Kidney (tissue), 13 donors: ENCODE measurements at regions not wholly inside any gene's neighbourhood (a gene's known extent, or its start where the extent isn't known, plus 50 kb on each side); places are given as distances from the start of the nearest gene placed in this dataset.
A peak's percentile ranks its signal among the peaks of the same experiment; 100 is the strongest.

Experiments used
- DNase-seq, 5 donors: peaks; one replicate each; pipeline ENCODE4 v3.0.0-alpha.2; 2013 to 2020
- FAIRE-seq: peaks from 2 replicates; lab custom pipeline; 2012; peaks lifted over from hg19 to GRCh38; lab: Jason Lieb, UNC
- H3K27ac ChIP-seq, 2 donors: one replicate each; pipeline ENCODE4 v1.7.0; 2013; ENCODE audit warnings: low read depth in 2 of 2, low read length in 2 of 2, inconsistent platforms in 1 of 2
- H3K27me3 ChIP-seq: one replicate; pipeline ENCODE4 v1.7.1; 2013; ENCODE audit warnings: low read length, inconsistent platforms; ENCODE audit not compliant: control insufficient read depth, insufficient read depth
- H3K36me3 ChIP-seq, 3 donors: one replicate each; pipeline versions ENCODE4 v1.7.0 to v1.7.1; 2013; ENCODE audit warnings: low read length in 3 of 3, control low read depth in 1 of 3, inconsistent platforms in 1 of 3; ENCODE audit not compliant: insufficient read depth in 3 of 3, control insufficient read depth in 2 of 3
- H3K4me1 ChIP-seq, 3 donors: one replicate each; pipeline versions ENCODE4 v1.7.0 to v1.7.1; 2013; ENCODE audit warnings: low read length in 3 of 3, inconsistent platforms in 1 of 3, low read depth in 1 of 3; ENCODE audit not compliant: control insufficient read depth in 2 of 3, insufficient read depth in 2 of 3
- H3K4me3 ChIP-seq, 3 donors: one replicate each; pipeline versions ENCODE4 v1.7.0 to v1.8.1; 2013; ENCODE audit warnings: low read length in 3 of 3, control low read depth in 1 of 3, inconsistent platforms in 1 of 3
- H3K9ac ChIP-seq, 3 donors: one replicate each; pipeline versions ENCODE4 v1.7.0 to v1.7.1; 2013; ENCODE audit warnings: low read length in 3 of 3, control low read depth in 1 of 3, inconsistent platforms in 1 of 3
- H3K9me3 ChIP-seq, 3 donors: one replicate each; pipeline versions ENCODE4 v1.7.0 to v1.7.1; 2013; ENCODE audit warnings: low read length in 3 of 3, control low read depth in 1 of 3, inconsistent platforms in 1 of 3; ENCODE audit not compliant: control insufficient read depth in 2 of 3, insufficient read depth in 1 of 3
- intact Hi-C: fragments of 100-400 bp; cut with DNase I; formaldehyde crosslinking; loops from one replicate; pipeline ENCODE4 v1.11.1; 2022
- TF ChIP-seq, protein P1 (sequence below): IDR thresholded peaks from 3 replicates; pipeline ENCODE4 v1.5.1; 2012; ENCODE audit warnings: mild to moderate bottlenecking, moderate library complexity, borderline replicate concordance; ENCODE audit not compliant: insufficient read depth; ENCODE audit errors: extremely low read depth
- donor health status: control.
- donor health status: control.
- donor health status: control.
- donor health status: control.
- donor health status: control.
- donor health status: DM: yes; HTN: yes; CAD: no.
- donor health status: Normal renal cell carcinoma (clear cell type).

GRCh38 chr6:169965239-169965638 is 213.8 kb downstream of the ERMARD start:
- no peak overlapping the region for H3K27ac ChIP-seq
- TF ChIP-seq, protein P1, sequence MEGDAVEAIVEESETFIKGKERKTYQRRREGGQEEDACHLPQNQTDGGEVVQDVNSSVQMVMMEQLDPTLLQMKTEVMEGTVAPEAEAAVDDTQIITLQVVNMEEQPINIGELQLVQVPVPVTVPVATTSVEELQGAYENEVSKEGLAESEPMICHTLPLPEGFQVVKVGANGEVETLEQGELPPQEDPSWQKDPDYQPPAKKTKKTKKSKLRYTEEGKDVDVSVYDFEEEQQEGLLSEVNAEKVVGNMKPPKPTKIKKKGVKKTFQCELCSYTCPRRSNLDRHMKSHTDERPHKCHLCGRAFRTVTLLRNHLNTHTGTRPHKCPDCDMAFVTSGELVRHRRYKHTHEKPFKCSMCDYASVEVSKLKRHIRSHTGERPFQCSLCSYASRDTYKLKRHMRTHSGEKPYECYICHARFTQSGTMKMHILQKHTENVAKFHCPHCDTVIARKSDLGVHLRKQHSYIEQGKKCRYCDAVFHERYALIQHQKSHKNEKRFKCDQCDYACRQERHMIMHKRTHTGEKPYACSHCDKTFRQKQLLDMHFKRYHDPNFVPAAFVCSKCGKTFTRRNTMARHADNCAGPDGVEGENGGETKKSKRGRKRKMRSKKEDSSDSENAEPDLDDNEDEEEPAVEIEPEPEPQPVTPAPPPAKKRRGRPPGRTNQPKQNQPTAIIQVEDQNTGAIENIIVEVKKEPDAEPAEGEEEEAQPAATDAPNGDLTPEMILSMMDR = no peak
- no peaks in the 10 kb centered on the region for H3K36me3 ChIP-seq
- H3K9me3 ChIP-seq = no peaks in the 10 kb centered on the region
- peaks cover 0 to 2% (median 0%) of the 10 kb centered on the region in 3 donors for H3K4me1 ChIP-seq
- no peaks in the 10 kb centered on the region for H3K27me3 ChIP-seq
- FAIRE-seq = no peak
- intact Hi-C loops = no loop called here
- no peak overlapping the region for H3K9ac ChIP-seq
- no peak for DNase-seq
- H3K4me3 ChIP-seq = no peak overlapping the region

DNA sequence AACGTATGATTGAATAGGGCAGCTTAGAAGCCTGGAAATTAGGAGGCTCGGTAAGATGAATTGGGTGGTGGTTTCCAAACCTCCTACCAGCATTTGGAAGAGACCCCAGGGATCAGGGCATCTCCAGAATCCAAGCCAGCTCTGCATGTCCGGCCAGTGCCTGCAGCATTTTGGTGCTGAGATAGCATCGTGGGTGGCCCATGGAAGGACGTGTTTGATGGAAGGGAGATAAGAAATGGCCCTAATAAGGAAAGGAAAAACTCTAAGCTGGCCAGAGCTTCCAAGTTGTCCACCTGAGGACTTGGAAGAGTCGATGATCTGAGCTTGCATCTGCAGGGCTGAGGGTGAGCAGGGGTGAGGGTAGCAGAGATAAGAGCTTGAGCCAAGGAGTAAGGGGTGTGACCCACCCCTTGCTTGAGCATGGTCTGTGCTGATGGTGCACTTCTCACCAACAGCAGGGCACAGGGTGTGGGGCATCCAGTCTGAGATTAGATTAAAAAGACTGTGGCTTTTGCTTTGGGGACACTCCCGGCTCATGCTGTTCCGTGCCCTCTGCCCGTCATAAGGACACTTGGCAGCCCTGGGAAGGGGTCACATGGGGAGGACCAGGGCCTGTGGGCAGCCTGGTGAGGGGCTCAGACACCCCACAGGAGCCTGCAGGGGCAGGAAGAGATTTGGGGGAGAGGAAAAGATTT is 213.2 kb downstream of the ERMARD start:
- TF ChIP-seq, protein P1 = no peak
- H3K27me3 ChIP-seq = no peaks in the 10 kb centered on the region
- H3K27ac ChIP-seq = no peak overlapping the region
- H3K9me3 ChIP-seq = no peaks in the 10 kb centered on the region
- intact Hi-C loops = no loop called here
- H3K36me3 ChIP-seq = no peaks in the 10 kb centered on the region
- H3K9ac ChIP-seq = no peak overlapping the region
- H3K4me3 ChIP-seq = no peak overlapping the region
- DNase-seq (no peak), FAIRE-seq (no peak)
- peaks cover 0 to 2% (median 0%) of the 10 kb centered on the region in 3 donors for H3K4me1 ChIP-seq

- Histone ChIP-seq H3K9me3 (no peaks in the 10 kb centered on the region), H3K4me3 (no peak overlapping the region), H3K27me3 (no peaks in the 10 kb centered on the region), H3K27ac (no peak overlapping the region), H3K9ac (no peak overlapping the region), H3K36me3 (no peaks in the 10 kb centered on the region), H3K4me1 (peaks cover 0 to 5% (median 4%) of the 10 kb centered on the region in 3 donors)
- FAIRE-seq (no peak), DNase-seq (peak in 2 of 5 donors; percentile 43 to 44)
- TF ChIP-seq, protein P1 = no peak
- intact Hi-C loops = no loop called here
These were observed 212.3 kb downstream of the ERMARD start for GRCh38 chr6:169963581-169964297.
